Naive thymus-derived CD4-positive, alpha-beta T cell (primary cell): ENCODE measurements at regions not wholly inside any gene's neighbourhood (a gene's known extent, or its start where the extent isn't known, plus 50 kb on each side); places are given as distances from the start of the nearest gene placed in this dataset.

Source experiments
- ATAC-seq: fragments of 150-1000 bp; cut with Tn5 transposase; 2 replicates; pipeline ENCODE4 v1.10.0; 2021; ENCODE audit warnings: mild to moderate bottlenecking, moderate library complexity
- CTCF ChIA-PET: fragments of 350-600 bp; sonication (Branson Sonifier 250); formaldehyde crosslinking; loops from one replicate; lab custom pipeline; 2021; ENCODE audit warnings: antibody characterized with exemption; lab: Charles Lee
- POLR2A ChIA-PET: fragments of 350-600 bp; sonication (Branson Sonifier 250); formaldehyde crosslinking; loops from one replicate; lab custom pipeline; 2021; ENCODE audit warnings: antibody characterized with exemption, inconsistent platforms; lab: Charles Lee
- DNase-seq, 9 donors: peaks; one replicate each; pipeline versions ENCODE4 v3.0.0 to v3.0.0-alpha.2; 2020 to 2022; ENCODE audit warnings: mixed read lengths in 1 of 9
- H3K27ac ChIP-seq: one replicate; pipeline ENCODE4 v1.7.0; 2013; ENCODE audit warnings: mild to moderate bottlenecking, low read depth, low read length, moderate library complexity
- H3K27me3 ChIP-seq, 2 donors: one replicate each; pipeline ENCODE4 v1.7.0; 2013; ENCODE audit warnings: low read length in 2 of 2, mild to moderate bottlenecking in 2 of 2, moderate library complexity in 2 of 2; ENCODE audit not compliant: control insufficient read depth in 2 of 2, insufficient read depth in 2 of 2
- H3K36me3 ChIP-seq, 3 experiments: 1 replicate in 2 of 3; 2 replicates in 1 of 3; pipeline ENCODE4 v1.7.0; 2013; ENCODE audit warnings: low read length in 3 of 3, mild to moderate bottlenecking in 3 of 3, moderate library complexity in 1 of 3; ENCODE audit not compliant: insufficient read depth in 3 of 3, control insufficient read depth in 2 of 3
- H3K4me1 ChIP-seq, 2 donors: one replicate each; pipeline ENCODE4 v1.7.0; 2013; ENCODE audit warnings: low read length in 2 of 2, mild to moderate bottlenecking in 2 of 2, moderate library complexity in 1 of 2; ENCODE audit not compliant: control insufficient read depth in 2 of 2, insufficient read depth in 2 of 2
- H3K4me3 ChIP-seq: 2 replicates; pipeline ENCODE4 v1.7.0; 2013; ENCODE audit warnings: mild to moderate bottlenecking, low read length
- H3K9me3 ChIP-seq, 3 experiments: 1 replicate in 2 of 3; 2 replicates in 1 of 3; pipeline ENCODE4 v1.7.0; 2013; ENCODE audit warnings: low read length in 3 of 3; ENCODE audit not compliant: control insufficient read depth in 2 of 3
- H3K27ac Mint-ChIP-seq, 9 donors: one replicate each; pipeline ENCODE4 v1.8.0; 2020 to 2022; ENCODE audit warnings: mixed read lengths in 9 of 9, mild to moderate bottlenecking in 8 of 9, moderate library complexity in 5 of 9, inconsistent platforms in 2 of 9
- H3K27me3 Mint-ChIP-seq, 5 donors: one replicate each; pipeline ENCODE4 v1.8.0; 2021 to 2022; ENCODE audit warnings: mixed read lengths in 5 of 5, mild to moderate bottlenecking in 1 of 5
- H3K36me3 Mint-ChIP-seq, 5 donors: one replicate each; pipeline ENCODE4 v1.8.0; 2020 to 2022; ENCODE audit warnings: mixed read lengths in 5 of 5, mild to moderate bottlenecking in 3 of 5, inconsistent platforms in 1 of 5
- H3K4me1 Mint-ChIP-seq, 7 donors: one replicate each; pipeline ENCODE4 v1.8.0; 2020 to 2022; ENCODE audit warnings: mixed read lengths in 7 of 7, mild to moderate bottlenecking in 3 of 7, inconsistent platforms in 1 of 7
- H3K4me3 Mint-ChIP-seq, 10 donors: one replicate each; pipeline ENCODE4 v1.8.0; 2020 to 2022; ENCODE audit warnings: mild to moderate bottlenecking in 10 of 10, mixed read lengths in 10 of 10, moderate library complexity in 6 of 10, inconsistent platforms in 2 of 10
- H3K9me3 Mint-ChIP-seq, 11 donors: one replicate each; pipeline ENCODE4 v1.8.0; 2020 to 2022; ENCODE audit warnings: mixed read lengths in 11 of 11, mild to moderate bottlenecking in 4 of 11, inconsistent platforms in 1 of 11, moderate library complexity in 1 of 11
- intact Hi-C, 2 donors: fragments of 100-400 bp; cut with micrococcal nuclease; formaldehyde crosslinking; loops; one replicate each; pipeline ENCODE4 v1.15.1; 2023

DNA sequence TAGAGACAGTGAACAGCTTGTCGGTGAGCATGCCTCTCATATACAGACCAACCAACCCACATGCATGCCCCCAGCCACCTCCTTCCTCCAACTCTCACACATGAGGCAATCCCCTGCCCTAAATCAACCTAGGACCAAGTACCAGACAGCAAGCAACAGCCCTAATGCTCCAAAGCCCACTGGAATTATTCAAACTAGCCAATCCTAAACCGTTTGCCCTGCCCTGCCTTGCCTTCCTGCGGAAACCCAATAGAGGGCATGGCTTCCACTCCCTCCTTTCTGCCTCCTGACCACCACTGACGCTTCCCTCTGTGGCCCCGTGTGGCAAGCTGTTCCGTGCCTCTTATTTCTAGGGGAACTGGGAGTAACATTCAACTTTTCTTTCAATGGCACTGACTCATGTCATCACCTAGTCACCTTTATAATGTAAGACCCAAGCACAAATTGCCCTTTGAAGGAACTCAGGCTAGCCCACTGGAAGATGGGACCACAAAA is 129.3 kb upstream of the GJB5 start:
- H3K36me3 Mint-ChIP-seq = no peaks in the 10 kb centered on the region
- ChIA-PET POLR2A (interaction anchor here (0.6 kb wide), 1 partner anchor 1014 kb away, joined by 3 read pairs; no protein-coding TSS in a partner anchor), CTCF (no interaction called here)
- Histone ChIP-seq H3K9me3 (no peaks in the 10 kb centered on the region), H3K4me3 (no peak overlapping the region), H3K27me3 (no peaks in the 10 kb centered on the region), H3K36me3 (no peaks in the 10 kb centered on the region), H3K4me1 (no peaks in the 10 kb centered on the region), H3K27ac (no peak overlapping the region)
- peaks cover 0 to 3% (median 0%) of the 10 kb centered on the region in 7 donors for H3K4me1 Mint-ChIP-seq
- DNase-seq (no peak), ATAC-seq (no peak)
- H3K27ac Mint-ChIP-seq = no peak overlapping the region
- H3K4me3 Mint-ChIP-seq = no peak overlapping the region
- peaks cover 0 to 2% (median 0%) of the 10 kb centered on the region in 11 donors for H3K9me3 Mint-ChIP-seq
- H3K27me3 Mint-ChIP-seq = peaks cover 5 to 28% (median 10%) of the 10 kb centered on the region in 5 donors
- intact Hi-C loops = no loop called here

DNA sequence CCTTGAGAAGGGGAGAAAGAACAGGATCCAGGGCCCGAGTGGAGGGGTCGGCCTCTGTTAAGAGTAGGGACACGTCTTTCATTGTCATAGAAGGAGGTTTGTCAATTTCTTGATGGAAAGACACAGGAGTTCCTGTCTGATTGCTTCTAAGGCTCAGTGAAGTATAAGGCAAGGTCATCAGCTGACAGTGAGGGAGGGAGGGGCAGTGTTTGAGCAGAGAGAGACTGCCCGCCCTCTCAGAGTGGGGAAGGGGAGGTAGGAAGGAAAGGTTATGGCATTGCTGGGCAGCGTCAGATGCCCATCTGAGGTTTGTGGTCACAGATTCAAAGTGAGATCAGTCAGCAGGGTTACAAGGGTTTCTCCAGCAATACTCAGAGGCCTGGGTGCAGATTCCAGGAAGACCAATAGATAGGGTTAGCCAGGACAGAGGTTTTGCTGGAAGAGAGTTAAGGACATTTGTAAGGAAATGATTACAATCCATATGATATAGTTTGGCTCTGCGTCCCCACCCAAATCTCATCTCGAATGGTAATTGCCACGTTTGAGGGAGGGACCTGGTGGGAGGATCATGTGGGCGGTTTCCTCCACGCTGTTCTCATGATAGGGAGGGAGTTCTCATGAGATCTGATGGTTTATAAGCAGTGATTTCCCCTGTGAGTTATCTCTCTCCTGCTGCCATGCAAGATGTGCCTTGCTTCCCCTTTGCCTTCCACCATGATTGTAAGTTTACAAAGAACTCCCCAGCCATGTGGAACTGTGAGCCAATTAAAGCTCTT is 127.2 kb upstream of the GJB5 start:
- no peaks in the 10 kb centered on the region for H3K9me3 ChIP-seq
- intact Hi-C loops = no loop called here
- CTCF ChIA-PET = no interaction called here
- H3K36me3 ChIP-seq = no peaks in the 10 kb centered on the region
- H3K4me3 Mint-ChIP-seq = no peak overlapping the region
- H3K27me3 Mint-ChIP-seq = peaks cover 4 to 20% (median 9%) of the 10 kb centered on the region in 5 donors
- DNase-seq (no peak), ATAC-seq (no peak)
- H3K4me3 ChIP-seq = no peak overlapping the region
- no peaks in the 10 kb centered on the region for H3K36me3 Mint-ChIP-seq
- H3K27ac ChIP-seq = no peak overlapping the region
- H3K27me3 ChIP-seq = no peaks in the 10 kb centered on the region
- peaks cover 0 to 3% (median 0%) of the 10 kb centered on the region in 7 donors for H3K4me1 Mint-ChIP-seq
- H3K9me3 Mint-ChIP-seq = peaks cover 0 to 2% (median 0%) of the 10 kb centered on the region in 11 donors
- H3K27ac Mint-ChIP-seq = no peak overlapping the region
- H3K4me1 ChIP-seq = no peaks in the 10 kb centered on the region
- POLR2A ChIA-PET = no interaction called here

DNA sequence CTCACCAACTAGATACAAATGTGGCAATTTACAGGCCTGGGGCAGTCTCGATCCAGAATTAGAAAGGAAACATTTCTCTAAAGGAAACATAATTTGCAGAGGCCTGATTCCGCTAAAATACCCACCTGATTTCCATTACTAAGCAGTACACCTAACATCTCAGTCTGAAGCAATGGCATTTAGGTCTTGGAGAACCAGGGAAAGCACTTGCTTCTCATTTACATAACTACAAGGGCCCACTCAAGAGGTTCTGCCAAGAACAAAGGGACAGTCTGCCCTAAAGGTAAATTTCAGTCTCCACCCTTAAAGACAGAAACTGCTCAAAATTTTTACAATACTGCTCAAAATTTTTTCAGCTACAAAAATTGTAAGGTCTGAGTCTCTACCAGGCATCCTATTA is 123.7 kb upstream of the GJB5 start:
- H3K4me3 Mint-ChIP-seq = no peak overlapping the region
- no peaks in the 10 kb centered on the region for H3K9me3 ChIP-seq
- intact Hi-C loops = no loop called here
- H3K27me3 Mint-ChIP-seq = peaks cover 0 to 5% (median 0%) of the 10 kb centered on the region in 5 donors
- no peaks in the 10 kb centered on the region for H3K4me1 ChIP-seq
- no peaks in the 10 kb centered on the region for H3K4me1 Mint-ChIP-seq
- CTCF ChIA-PET = no interaction called here
- H3K27me3 ChIP-seq = no peaks in the 10 kb centered on the region
- no peak overlapping the region for H3K27ac Mint-ChIP-seq
- no peaks in the 10 kb centered on the region for H3K36me3 ChIP-seq
- DNase-seq (no peak), ATAC-seq (no peak)
- H3K9me3 Mint-ChIP-seq = no peaks in the 10 kb centered on the region
- POLR2A ChIA-PET = no interaction called here
- H3K27ac ChIP-seq = no peak overlapping the region
- no peaks in the 10 kb centered on the region for H3K36me3 Mint-ChIP-seq
- no peak overlapping the region for H3K4me3 ChIP-seq

DNA sequence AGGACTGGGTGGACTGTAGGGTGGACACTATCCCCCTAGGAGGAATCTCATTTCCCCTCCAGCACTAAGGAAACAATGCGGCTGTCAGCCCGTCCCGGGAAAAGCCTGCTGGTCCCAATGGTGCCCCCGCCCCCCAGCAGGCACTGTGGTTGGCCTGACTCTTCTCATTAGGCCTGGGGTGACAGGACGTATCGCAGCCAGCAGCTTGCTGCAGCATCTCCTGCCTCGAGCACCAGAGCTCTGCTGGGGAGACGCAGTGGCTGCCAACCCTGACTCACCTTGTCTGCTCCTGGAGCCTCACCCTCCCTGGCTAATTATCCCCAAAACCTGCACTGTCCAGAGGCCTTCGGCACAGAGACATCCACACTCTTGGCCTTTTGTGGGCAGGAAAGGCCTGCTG is 115.1 kb upstream of the GJB5 start:
- no peaks in the 10 kb centered on the region for H3K27me3 ChIP-seq
- H3K4me3 ChIP-seq = no peak overlapping the region
- Mint-ChIP-seq H3K36me3 (no peaks in the 10 kb centered on the region), H3K4me1 (peaks cover 0 to 1% (median 0%) of the 10 kb centered on the region in 7 donors), H3K27ac (no peak overlapping the region), H3K4me3 (no peak overlapping the region), H3K9me3 (peaks cover 0 to 4% (median 0%) of the 10 kb centered on the region in 11 donors), H3K27me3 (peaks cover 9 to 28% (median 21%) of the 10 kb centered on the region in 5 donors)
- intact Hi-C loops = no loop called here
- H3K9me3 ChIP-seq = no peaks in the 10 kb centered on the region
- ChIA-PET CTCF (no interaction called here), POLR2A (no interaction called here)
- H3K27ac ChIP-seq = no peak overlapping the region
- DNase-seq (no peak), ATAC-seq (no peak)
- H3K36me3 ChIP-seq = no peaks in the 10 kb centered on the region
- H3K4me1 ChIP-seq = no peaks in the 10 kb centered on the region

DNA sequence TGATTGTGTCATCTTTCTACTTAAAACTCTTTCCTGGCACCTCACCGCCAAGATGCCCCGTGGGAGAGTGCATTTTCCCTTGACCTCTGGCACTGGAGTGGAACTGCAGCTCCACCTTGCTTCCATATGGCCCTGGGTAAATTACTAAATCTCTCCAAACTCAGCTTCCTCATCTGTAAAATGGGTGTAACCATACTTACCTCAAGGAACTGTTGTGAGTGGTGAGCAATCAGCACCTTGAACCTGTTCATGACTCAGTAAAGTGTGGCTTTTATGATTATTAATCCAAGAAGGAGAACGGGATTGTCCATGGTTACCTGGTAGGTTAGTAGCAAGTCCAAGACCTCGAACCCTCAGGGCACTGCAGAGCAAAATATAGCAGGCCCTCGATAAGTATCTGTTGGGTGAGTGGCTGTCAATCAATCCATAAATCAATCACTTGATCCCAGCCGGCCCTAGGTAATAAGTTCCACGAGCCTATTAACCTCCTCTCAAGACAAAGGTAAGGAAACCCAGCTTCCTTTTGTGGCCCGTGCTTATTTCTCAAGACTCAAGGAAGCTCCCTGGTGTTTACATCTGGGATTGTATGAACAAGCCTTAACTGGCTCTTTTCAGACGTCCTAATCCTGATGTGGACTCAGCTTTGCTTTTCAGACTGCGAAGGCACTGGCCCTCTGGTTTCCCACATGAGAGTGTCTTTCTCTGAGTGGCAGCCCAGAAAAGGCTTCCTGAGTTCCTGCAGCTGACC is 114.0 kb upstream of the GJB5 start:
- ATAC-seq (no peak), DNase-seq (no peak)
- ChIA-PET POLR2A (no interaction called here), CTCF (no interaction called here)
- H3K9me3 ChIP-seq = no peaks in the 10 kb centered on the region
- Mint-ChIP-seq H3K27ac (no peak overlapping the region), H3K27me3 (peaks cover 9 to 28% (median 22%) of the 10 kb centered on the region in 5 donors), H3K4me1 (peaks cover 0 to 1% (median 0%) of the 10 kb centered on the region in 7 donors), H3K9me3 (peaks cover 0 to 4% (median 0%) of the 10 kb centered on the region in 11 donors), H3K4me3 (no peak overlapping the region), H3K36me3 (no peaks in the 10 kb centered on the region)
- intact Hi-C loops = no loop called here
- H3K4me3 ChIP-seq = no peak overlapping the region
- H3K27me3 ChIP-seq = no peaks in the 10 kb centered on the region
- no peaks in the 10 kb centered on the region for H3K36me3 ChIP-seq
- no peak overlapping the region for H3K27ac ChIP-seq
- no peaks in the 10 kb centered on the region for H3K4me1 ChIP-seq

DNA sequence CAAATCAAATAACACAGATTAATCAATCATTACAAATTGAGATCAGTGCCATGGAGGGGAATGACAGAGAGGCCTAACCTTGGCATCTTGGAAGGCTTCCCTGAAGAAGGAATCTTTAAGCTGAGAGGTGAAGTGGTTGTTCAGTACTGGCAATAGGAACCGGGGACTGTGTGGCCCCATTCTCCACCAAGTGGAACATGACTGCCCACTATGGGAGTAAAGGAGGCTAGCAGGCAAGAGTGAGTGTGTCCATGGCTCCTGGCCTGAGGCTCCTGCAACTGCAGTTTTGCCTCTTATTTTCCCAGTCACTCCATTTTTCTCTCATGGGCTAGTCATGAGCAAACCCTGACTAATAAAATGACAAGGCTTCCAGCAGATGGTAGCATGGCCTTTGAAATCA is 112.2 kb upstream of the GJB5 start:
- Histone ChIP-seq H3K9me3 (no peaks in the 10 kb centered on the region), H3K27me3 (no peaks in the 10 kb centered on the region), H3K4me3 (no peak overlapping the region), H3K4me1 (no peaks in the 10 kb centered on the region), H3K27ac (no peak overlapping the region), H3K36me3 (no peaks in the 10 kb centered on the region)
- Mint-ChIP-seq H3K36me3 (no peaks in the 10 kb centered on the region), H3K27me3 (peaks cover 15 to 30% (median 26%) of the 10 kb centered on the region in 5 donors), H3K9me3 (no peaks in the 10 kb centered on the region), H3K27ac (no peak overlapping the region), H3K4me1 (peaks cover 0 to 1% (median 0%) of the 10 kb centered on the region in 7 donors), H3K4me3 (no peak overlapping the region)
- ChIA-PET CTCF (no interaction called here), POLR2A (no interaction called here)
- intact Hi-C loops = no loop called here
- DNase-seq (no peak), ATAC-seq (no peak)
